CD14-positive monocyte (primary cell): ENCODE measurements at regions not wholly inside any gene's neighbourhood (a gene's known extent, or its start where the extent isn't known, plus 50 kb on each side); places are given as distances from the start of the nearest gene placed in this dataset.

ENCODE experiments used
- DNase-seq, 3 donors: peaks; one replicate each; pipeline ENCODE4 v3.0.0-alpha.2; 2011 to 2022
- H2AFZ ChIP-seq: 2 replicates; pipeline ENCODE4 v1.6.0; 2012; ENCODE audit warnings: mild to moderate bottlenecking, low read depth, low read length, inconsistent platforms; ENCODE audit not compliant: insufficient read depth, poor library complexity, severe bottlenecking
- H3K27ac ChIP-seq, 2 donors: 1 replicate in 1 of 2; 2 replicates in 1 of 2; pipeline ENCODE4 v1.5.1; 2012 to 2013; ENCODE audit warnings: low read length in 2 of 2, control low read depth in 1 of 2, inconsistent platforms in 1 of 2, low read depth in 1 of 2, mild to moderate bottlenecking in 1 of 2
- H3K27me3 ChIP-seq, 2 donors: one replicate each; pipeline versions ENCODE4 v1.6.0 to v1.6.1; 2011 to 2013; ENCODE audit warnings: low read length in 2 of 2; ENCODE audit not compliant: control insufficient read depth in 2 of 2, insufficient read depth in 2 of 2
- H3K36me3 ChIP-seq, 2 donors: replicated peaks in 1 of 2; 1 replicate in 1 of 2; 2 replicates in 1 of 2; pipeline versions ENCODE4 v1.5.1 to v1.6.1; 2012 to 2013; ENCODE audit warnings: low read length in 2 of 2, control low read depth in 1 of 2, inconsistent platforms in 1 of 2, mild to moderate bottlenecking in 1 of 2; ENCODE audit not compliant: insufficient read depth in 2 of 2, control insufficient read depth in 1 of 2
- H3K4me1 ChIP-seq, 2 donors: 1 replicate in 1 of 2; 2 replicates in 1 of 2; pipeline versions ENCODE4 v1.5.1 to v1.6.1; 2012 to 2013; ENCODE audit warnings: low read length in 2 of 2, control low read depth in 1 of 2, inconsistent platforms in 1 of 2, mild to moderate bottlenecking in 1 of 2, moderate library complexity in 1 of 2; ENCODE audit not compliant: insufficient read depth in 2 of 2, control insufficient read depth in 1 of 2
- H3K4me2 ChIP-seq: replicated peaks from 2 replicates; pipeline ENCODE3; 2012; ENCODE audit warnings: low read length, moderate library complexity, mild to moderate bottlenecking; ENCODE audit not compliant: poor library complexity, severe bottlenecking; ENCODE audit errors: extremely low read depth
- H3K4me3 ChIP-seq, 3 experiments: fragments of 200-600 bp in 1 of 3; sonication (generic) in 1 of 3; replicated peaks in 1 of 3; 1 replicate in 2 of 3; 2 replicates in 1 of 3; pipeline ENCODE4 v1.5.1; 2011 to 2013; ENCODE audit warnings: low read length in 3 of 3, mild to moderate bottlenecking in 3 of 3, control low read depth in 2 of 3, low read depth in 2 of 3, inconsistent platforms in 1 of 3, moderate library complexity in 1 of 3
- H3K79me2 ChIP-seq: 2 replicates; pipeline ENCODE4 v1.6.0; 2012; ENCODE audit warnings: mild to moderate bottlenecking, control low read depth, inconsistent platforms, low read length, moderate library complexity; ENCODE audit not compliant: insufficient read depth
- H3K9ac ChIP-seq: 2 replicates; pipeline ENCODE4 v1.6.0; 2017; ENCODE audit warnings: low read length, mild to moderate bottlenecking; ENCODE audit not compliant: insufficient read depth, poor library complexity, severe bottlenecking
- H3K9me3 ChIP-seq, 2 donors: replicated peaks in 1 of 2; 1 replicate in 1 of 2; 2 replicates in 1 of 2; pipeline versions ENCODE4 v1.5.1 to v1.6.1; 2012 to 2013; ENCODE audit warnings: low read length in 2 of 2, control low read depth in 1 of 2; ENCODE audit not compliant: control insufficient read depth in 1 of 2, insufficient read depth in 1 of 2
- H4K20me1 ChIP-seq: 2 replicates; pipeline ENCODE4 v1.6.0; 2012; ENCODE audit warnings: mild to moderate bottlenecking, low read length, control low read depth, moderate library complexity; ENCODE audit not compliant: insufficient read depth
- H3K27ac Mint-ChIP-seq, 7 donors: one replicate each; pipeline ENCODE4 v1.8.0; 2020; ENCODE audit warnings: mild to moderate bottlenecking in 7 of 7, mixed read lengths in 7 of 7, moderate library complexity in 6 of 7, inconsistent platforms in 2 of 7
- H3K27me3 Mint-ChIP-seq, 3 donors: one replicate each; pipeline ENCODE4 v1.8.0; 2021 to 2022; ENCODE audit warnings: low read depth in 3 of 3, mild to moderate bottlenecking in 3 of 3, mixed read lengths in 3 of 3, moderate library complexity in 3 of 3, inconsistent platforms in 1 of 3
- H3K36me3 Mint-ChIP-seq, 2 donors: one replicate each; pipeline ENCODE4 v1.8.0; 2020; ENCODE audit warnings: mixed read lengths in 2 of 2, inconsistent platforms in 1 of 2, mild to moderate bottlenecking in 1 of 2
- H3K4me1 Mint-ChIP-seq: one replicate; pipeline ENCODE4 v1.8.0; 2020; ENCODE audit warnings: mild to moderate bottlenecking, mixed read lengths
- H3K4me3 Mint-ChIP-seq, 2 donors: one replicate each; pipeline ENCODE4 v1.8.0; 2020; ENCODE audit warnings: mild to moderate bottlenecking in 2 of 2, mixed read lengths in 2 of 2, moderate library complexity in 1 of 2
- H3K9me3 Mint-ChIP-seq, 7 donors: one replicate each; pipeline ENCODE4 v1.8.0; 2020 to 2022; ENCODE audit warnings: mixed read lengths in 7 of 7, mild to moderate bottlenecking in 6 of 7, moderate library complexity in 6 of 7, inconsistent platforms in 2 of 7
- CTCF ChIP-seq: fragments of 200-600 bp; IDR thresholded peaks from one replicate; pipeline ENCODE4 v1.8.0; 2022; ENCODE audit warnings: antibody characterized with exemption, mild to moderate bottlenecking
- WGBS: methylation state at CpG from one replicate; pipeline ENCODE4 v1.1.5; 2013; ENCODE audit warnings: missing lambda C conversion rate; ENCODE audit not compliant: insufficient coverage; 5-methylcytosine and 5-hydroxymethylcytosine counted together
- intact Hi-C, 2 donors: fragments of 100-400 bp; cut with micrococcal nuclease; formaldehyde crosslinking; loops; one replicate each; pipeline versions ENCODE4 v1.15.0 to v1.15.1; 2023

GRCh38 chr5:133905424-133905823 lies 63.0 kb downstream of the C5orf15 start:
- no peaks in the 10 kb centered on the region for H3K9me3 ChIP-seq
- H2AFZ ChIP-seq, result no peak overlapping the region
- no peak overlapping the region for H3K27ac ChIP-seq
- Mint-ChIP-seq H3K36me3 (no peaks in the 10 kb centered on the region), H3K9me3 (peaks cover 0 to 3% (median 0%) of the 10 kb centered on the region in 7 donors), H3K4me3 (no peak overlapping the region), H3K27ac (no peak overlapping the region), H3K27me3 (peaks cover 0 to 4% (median 2%) of the 10 kb centered on the region in 3 donors), H3K4me1 (no peaks in the 10 kb centered on the region)
- 93% methylated on average over 8 of the region's 8 CpGs for WGBS
- DNase-seq, result no peak
- intact Hi-C loops, result no loop called here
- no peaks in the 10 kb centered on the region for H3K36me3 ChIP-seq
- no peaks in the 10 kb centered on the region for H3K4me1 ChIP-seq
- no peak for TF ChIP-seq CTCF
- H3K27me3 ChIP-seq, result no peaks in the 10 kb centered on the region
- H4K20me1 ChIP-seq, result no peaks in the 10 kb centered on the region
- H3K9ac ChIP-seq, result no peak overlapping the region
- H3K79me2 ChIP-seq, result no peaks in the 10 kb centered on the region
- H3K4me3 ChIP-seq, result no peak overlapping the region
- H3K4me2 ChIP-seq, result no peak overlapping the region

DNA sequence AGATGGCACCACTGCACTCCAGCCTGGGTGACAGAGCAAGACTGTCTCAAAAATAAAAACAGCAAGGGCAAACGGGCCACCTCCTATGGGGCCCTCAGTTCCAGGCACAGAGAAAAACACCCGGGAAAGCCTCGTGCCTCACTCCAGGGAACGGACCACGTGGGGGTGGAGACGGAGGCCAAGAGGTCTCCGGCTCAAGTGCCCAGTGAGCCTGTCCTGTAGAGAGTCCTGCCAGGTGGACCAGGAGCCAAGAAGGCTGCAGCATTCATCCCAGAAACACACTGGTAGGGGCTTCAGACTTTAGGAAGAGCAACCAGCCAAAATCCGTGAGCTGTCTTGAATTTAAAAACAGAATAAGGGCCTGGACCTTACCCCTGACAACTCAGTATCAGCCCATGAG lies 63.8 kb downstream of the C5orf15 start:
- no peaks in the 10 kb centered on the region for H3K4me1 Mint-ChIP-seq
- TF ChIP-seq CTCF, result no peak

More for the DNA sequence above, 63.8 kb downstream of the C5orf15 start:
- Histone ChIP-seq H3K79me2 (no peaks in the 10 kb centered on the region), H3K9me3 (no peaks in the 10 kb centered on the region), H2AFZ (no peak overlapping the region), H3K9ac (no peak overlapping the region), H3K27ac (no peak overlapping the region), H3K36me3 (no peaks in the 10 kb centered on the region), H3K4me2 (no peak overlapping the region), H3K27me3 (no peaks in the 10 kb centered on the region), H3K4me3 (no peak overlapping the region), H4K20me1 (no peaks in the 10 kb centered on the region), H3K4me1 (no peaks in the 10 kb centered on the region)
- no peak overlapping the region for H3K4me3 Mint-ChIP-seq
- DNase-seq, result no peak
- H3K36me3 Mint-ChIP-seq, result no peaks in the 10 kb centered on the region
- intact Hi-C loops, result no loop called here
- no peak overlapping the region for H3K27ac Mint-ChIP-seq
- H3K27me3 Mint-ChIP-seq, result peaks cover 0 to 5% (median 2%) of the 10 kb centered on the region in 3 donors
- H3K9me3 Mint-ChIP-seq, result peaks cover 0 to 3% (median 0%) of the 10 kb centered on the region in 7 donors
- WGBS, result 98% methylated on average over 7 of the region's 8 CpGs
